ENCODE measurements at regions not wholly inside any gene's neighbourhood (a gene's known extent, or its start where the extent isn't known, plus 50 kb on each side); places are given as distances from the start of the nearest gene placed in this dataset.

- Histone ChIP-seq H3K9ac (ENCODE audit: insufficient read depth in 1 of 2, low read length in 2 of 2) (no peak overlapping the region), H3K4me3 (no peak overlapping the region), H3K9me3 (ENCODE audit: control insufficient read depth in 4 of 4, insufficient read depth in 3 of 4, low read length in 3 of 4) (peaks cover 0 to 2% (median 0%) of the 10 kb centered on the region in 4 donors), H3K36me3 (ENCODE audit: control insufficient read depth in 4 of 4, insufficient read depth in 4 of 4, low read length in 4 of 4) (no peaks in the 10 kb centered on the region), H3K27me3 (ENCODE audit: control insufficient read depth in 3 of 3, insufficient read depth in 3 of 3, low read length in 2 of 3) (peaks cover 0 to 29% (median 11%) of the 10 kb centered on the region in 3 donors), H3K4me1 (ENCODE audit: control insufficient read depth in 5 of 5, insufficient read depth in 5 of 5, low read length in 5 of 5) (peaks cover 0 to 8% (median 0%) of the 10 kb centered on the region in 5 donors), H3K27ac (ENCODE audit: low read depth in 1 of 2, low read length in 1 of 2) (no peak overlapping the region)
- WGBS, 2 donors = 48 to 55% methylated on average over 11 of the region's 11 CpGs
- DNase-seq = no peak
- ATAC-seq (ENCODE audit: insufficient read depth, low FRiP score) = no peak
- TF ChIP-seq, protein P1, sequence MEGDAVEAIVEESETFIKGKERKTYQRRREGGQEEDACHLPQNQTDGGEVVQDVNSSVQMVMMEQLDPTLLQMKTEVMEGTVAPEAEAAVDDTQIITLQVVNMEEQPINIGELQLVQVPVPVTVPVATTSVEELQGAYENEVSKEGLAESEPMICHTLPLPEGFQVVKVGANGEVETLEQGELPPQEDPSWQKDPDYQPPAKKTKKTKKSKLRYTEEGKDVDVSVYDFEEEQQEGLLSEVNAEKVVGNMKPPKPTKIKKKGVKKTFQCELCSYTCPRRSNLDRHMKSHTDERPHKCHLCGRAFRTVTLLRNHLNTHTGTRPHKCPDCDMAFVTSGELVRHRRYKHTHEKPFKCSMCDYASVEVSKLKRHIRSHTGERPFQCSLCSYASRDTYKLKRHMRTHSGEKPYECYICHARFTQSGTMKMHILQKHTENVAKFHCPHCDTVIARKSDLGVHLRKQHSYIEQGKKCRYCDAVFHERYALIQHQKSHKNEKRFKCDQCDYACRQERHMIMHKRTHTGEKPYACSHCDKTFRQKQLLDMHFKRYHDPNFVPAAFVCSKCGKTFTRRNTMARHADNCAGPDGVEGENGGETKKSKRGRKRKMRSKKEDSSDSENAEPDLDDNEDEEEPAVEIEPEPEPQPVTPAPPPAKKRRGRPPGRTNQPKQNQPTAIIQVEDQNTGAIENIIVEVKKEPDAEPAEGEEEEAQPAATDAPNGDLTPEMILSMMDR (IDR thresholded peaks at IDR 0.05; ENCODE audit: control extremely low read depth, extremely low read depth) = no peak
Observed at GRCh38 chr1:30110846-30111245, 612.5 kb downstream of the MATN1 start.

DNA sequence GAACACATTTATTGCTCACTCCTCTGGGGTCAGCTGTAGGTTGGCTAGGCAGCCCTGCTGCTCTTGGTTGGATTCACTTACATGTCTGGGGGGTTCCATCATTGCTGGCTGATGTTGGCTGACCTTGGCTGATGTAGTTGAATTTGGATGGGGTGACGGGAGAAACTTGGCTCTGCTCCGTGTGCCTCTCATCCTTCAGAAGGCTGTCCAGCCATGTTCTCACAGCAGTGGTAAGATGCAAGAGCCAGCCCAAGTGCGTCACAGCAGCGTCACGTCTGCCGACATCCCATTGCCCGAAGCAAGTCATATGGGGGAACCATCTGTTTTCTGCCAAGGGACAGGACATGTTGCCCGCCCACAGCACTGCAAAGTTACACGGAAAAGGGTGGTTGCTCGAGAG lies 613.5 kb downstream of the MATN1 start:
- Histone ChIP-seq H3K27ac (ENCODE audit: low read depth in 1 of 2, low read length in 1 of 2) (no peak overlapping the region), H3K9me3 (ENCODE audit: control insufficient read depth in 4 of 4, insufficient read depth in 3 of 4, low read length in 3 of 4) (peaks cover 0 to 2% (median 0%) of the 10 kb centered on the region in 4 donors), H3K4me3 (no peak overlapping the region), H3K36me3 (ENCODE audit: control insufficient read depth in 4 of 4, insufficient read depth in 4 of 4, low read length in 4 of 4) (no peaks in the 10 kb centered on the region), H3K9ac (ENCODE audit: insufficient read depth in 1 of 2, low read length in 2 of 2) (no peak overlapping the region), H3K27me3 (ENCODE audit: control insufficient read depth in 3 of 3, insufficient read depth in 3 of 3, low read length in 2 of 3) (peaks cover 0 to 32% (median 16%) of the 10 kb centered on the region in 3 donors), H3K4me1 (ENCODE audit: control insufficient read depth in 5 of 5, insufficient read depth in 5 of 5, low read length in 5 of 5) (peaks cover 0 to 8% (median 0%) of the 10 kb centered on the region in 5 donors)
- 60 to 81% methylated on average over 10 of the region's 10 CpGs for whole genome bisulfite sequencing, 2 donors
- no peak for ATAC-seq (ENCODE audit: insufficient read depth, low FRiP score)
- TF ChIP-seq, protein P1 (IDR thresholded peaks at IDR 0.05; ENCODE audit: control extremely low read depth, extremely low read depth) = no peak
- peak; percentile 91 to 95 (median 91) for DNase-seq

DNA sequence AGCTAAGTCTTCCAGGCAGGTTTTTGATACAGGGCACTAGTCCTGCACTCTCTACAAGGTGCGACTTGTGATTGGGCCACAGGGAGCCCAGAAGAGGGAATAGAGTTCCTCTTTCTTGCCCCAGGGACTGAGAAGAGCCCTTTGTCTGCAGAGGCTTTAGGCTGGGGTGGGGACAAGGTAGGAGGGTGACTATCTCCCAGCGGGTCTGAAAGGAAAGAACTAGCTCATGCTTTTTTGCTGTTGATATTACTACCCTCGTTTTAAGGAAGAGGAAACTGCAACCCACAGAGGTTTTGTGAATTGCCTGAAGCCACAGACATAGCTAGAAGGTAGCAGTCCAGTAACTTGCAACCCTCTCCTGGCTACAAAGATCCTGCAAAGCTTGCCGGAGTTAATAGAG lies 615.2 kb downstream of the MATN1 start:
- ATAC-seq (ENCODE audit: insufficient read depth, low FRiP score) (no peak), DNase-seq (no peak)
- WGBS, 2 donors = 26 to 46% methylated on average over 4 of the region's 4 CpGs
- H3K9me3 ChIP-seq (ENCODE audit: control insufficient read depth in 4 of 4, insufficient read depth in 3 of 4, low read length in 3 of 4) = peaks cover 0 to 2% (median 0%) of the 10 kb centered on the region in 4 donors
- peaks cover 0 to 41% (median 16%) of the 10 kb centered on the region in 3 donors for H3K27me3 ChIP-seq (ENCODE audit: control insufficient read depth in 3 of 3, insufficient read depth in 3 of 3, low read length in 2 of 3)
- peaks cover 0 to 8% (median 0%) of the 10 kb centered on the region in 5 donors for H3K4me1 ChIP-seq (ENCODE audit: control insufficient read depth in 5 of 5, insufficient read depth in 5 of 5, low read length in 5 of 5)
- H3K36me3 ChIP-seq (ENCODE audit: control insufficient read depth in 4 of 4, insufficient read depth in 4 of 4, low read length in 4 of 4) = no peaks in the 10 kb centered on the region
- TF ChIP-seq, protein P1 (IDR thresholded peaks at IDR 0.05; ENCODE audit: control extremely low read depth, extremely low read depth) = no peak
- H3K27ac ChIP-seq (ENCODE audit: low read depth in 1 of 2, low read length in 1 of 2) = no peak overlapping the region
- H3K9ac ChIP-seq (ENCODE audit: insufficient read depth in 1 of 2, low read length in 2 of 2) = no peak overlapping the region
- H3K4me3 ChIP-seq = no peak overlapping the region

- no peak overlapping the region for H3K4me3 ChIP-seq
- no peak overlapping the region for H3K9ac ChIP-seq (ENCODE audit: insufficient read depth in 1 of 2, low read length in 2 of 2)
- peaks cover 0 to 8% (median 0%) of the 10 kb centered on the region in 5 donors for H3K4me1 ChIP-seq (ENCODE audit: control insufficient read depth in 5 of 5, insufficient read depth in 5 of 5, low read length in 5 of 5)
- H3K36me3 ChIP-seq (ENCODE audit: control insufficient read depth in 4 of 4, insufficient read depth in 4 of 4, low read length in 4 of 4) = no peaks in the 10 kb centered on the region
- no peak for ATAC-seq (ENCODE audit: insufficient read depth, low FRiP score)
- H3K27ac ChIP-seq (ENCODE audit: low read depth in 1 of 2, low read length in 1 of 2) = no peak overlapping the region
- 26 to 35% methylated on average over 8 of the region's 8 CpGs for WGBS, 2 donors
- peak; percentile 62 to 76 (median 70) for DNase-seq
- TF ChIP-seq, protein P1 (IDR thresholded peaks at IDR 0.05; ENCODE audit: control extremely low read depth, extremely low read depth) = peak; percentile 2
- H3K9me3 ChIP-seq (ENCODE audit: control insufficient read depth in 4 of 4, insufficient read depth in 3 of 4, low read length in 3 of 4) = peaks cover 0 to 2% (median 0%) of the 10 kb centered on the region in 4 donors
- H3K27me3 ChIP-seq (ENCODE audit: control insufficient read depth in 3 of 3, insufficient read depth in 3 of 3, low read length in 2 of 3) = peaks cover 0 to 47% (median 15%) of the 10 kb centered on the region in 3 donors
Observed at GRCh38 chr1:30106125-30106524, 617.3 kb downstream of the MATN1 start.
